Liver (tissue), 8 donors: ENCODE measurements at regions not wholly inside any gene's neighbourhood (a gene's known extent, or its start where the extent isn't known, plus 50 kb on each side); places are given as distances from the start of the nearest gene placed in this dataset.

ENCODE experiments used
- DNase-seq: peaks from one replicate; pipeline ENCODE4 v3.0.0-alpha.2; 2017; ENCODE audit warnings: low spot score
- H3K27ac ChIP-seq, 2 donors: one replicate each; pipeline ENCODE4 v1.7.0; 2013; ENCODE audit warnings: inconsistent platforms in 2 of 2, low read length in 2 of 2, control low read depth in 1 of 2, low read depth in 1 of 2, mild to moderate bottlenecking in 1 of 2
- H3K27me3 ChIP-seq, 4 donors: one replicate each; pipeline versions ENCODE4 v1.6.1 to v1.7.0; 2013; ENCODE audit warnings: low read length in 3 of 4, inconsistent platforms in 1 of 4, mild to moderate bottlenecking in 1 of 4, moderate library complexity in 1 of 4; ENCODE audit not compliant: control insufficient read depth in 4 of 4, insufficient read depth in 4 of 4
- H3K36me3 ChIP-seq, 4 donors: one replicate each; pipeline versions ENCODE4 v1.6.1 to v1.7.0; 2013; ENCODE audit warnings: low read length in 3 of 4, mild to moderate bottlenecking in 3 of 4, low read depth in 1 of 4, moderate library complexity in 1 of 4; ENCODE audit not compliant: control insufficient read depth in 4 of 4, insufficient read depth in 3 of 4
- H3K4me1 ChIP-seq, 4 donors: one replicate each; pipeline versions ENCODE4 v1.6.1 to v1.7.0; 2013; ENCODE audit warnings: low read length in 3 of 4, mild to moderate bottlenecking in 3 of 4, moderate library complexity in 1 of 4; ENCODE audit not compliant: control insufficient read depth in 4 of 4, insufficient read depth in 4 of 4
- H3K4me3 ChIP-seq, 3 donors: one replicate each; pipeline versions ENCODE4 v1.6.1 to v1.7.0; 2013; ENCODE audit warnings: low read length in 3 of 3, control low read depth in 1 of 3, low read depth in 1 of 3, mild to moderate bottlenecking in 1 of 3
- H3K9ac ChIP-seq, 2 donors: one replicate each; pipeline ENCODE4 v1.7.0; 2013; ENCODE audit warnings: low read length in 2 of 2, mild to moderate bottlenecking in 2 of 2, moderate library complexity in 2 of 2, control low read depth in 1 of 2, low read depth in 1 of 2
- H3K9me3 ChIP-seq, 4 donors: one replicate each; pipeline versions ENCODE4 v1.6.1 to v1.7.0; 2013; ENCODE audit warnings: low read length in 3 of 4; ENCODE audit not compliant: control insufficient read depth in 4 of 4
- CTCF ChIP-seq: fragments of 150-350 bp; IDR thresholded peaks from 2 replicates; pipeline ENCODE4 v1.5.1; 2017; ENCODE audit warnings: improper control_type of control experiment, low read depth, low read length; ENCODE audit not compliant: missing input control
- FOXA1 ChIP-seq: IDR thresholded peaks from 2 replicates; pipeline ENCODE4 v1.6.1; 2016; ENCODE audit warnings: antibody characterized with exemption
- JUND ChIP-seq, 2 donors: IDR thresholded peaks; 2 replicates each; pipeline ENCODE4 v1.6.1; 2016; ENCODE audit warnings: antibody characterized with exemption in 2 of 2
- MAX ChIP-seq: IDR thresholded peaks from 2 replicates; pipeline ENCODE4 v1.6.1; 2016; ENCODE audit warnings: antibody characterized with exemption
- NR2F2 ChIP-seq: IDR thresholded peaks from 2 replicates; pipeline ENCODE4 v1.6.1; 2016; ENCODE audit warnings: antibody characterized with exemption
- RAD21 ChIP-seq, 2 donors: IDR thresholded peaks; 2 replicates each; pipeline ENCODE4 v1.6.1; 2016; ENCODE audit warnings: antibody characterized with exemption in 2 of 2, mild to moderate bottlenecking in 2 of 2
- YY1 ChIP-seq: IDR thresholded peaks from 2 replicates; pipeline ENCODE4 v1.6.1; 2016; ENCODE audit warnings: antibody characterized with exemption, mild to moderate bottlenecking
- ZBTB33 ChIP-seq: IDR thresholded peaks from 2 replicates; pipeline ENCODE4 v1.6.1; 2016; ENCODE audit warnings: antibody characterized with exemption
- WGBS: extraction: QIAGEN DNeasy Blood & Tissue Kit; methylation state at CpG from one replicate; pipeline ENCODE4 v1.1.7; 2013; 5-methylcytosine and 5-hydroxymethylcytosine counted together
- donor health status: healthy.
- donor health status: healthy.
- donor health status: healthy.
- donor health status: healthy.
- donor health status: healthy.

GRCh38 chr18:65620076-65620696 is 130.6 kb upstream of the CDH7 start (continued):
- TF ChIP-seq MAX (no peak), ZBTB33 (no peak)

- no peaks in the 10 kb centered on the region for H3K36me3 ChIP-seq
- no peaks in the 10 kb centered on the region for H3K4me1 ChIP-seq
- H3K9me3 ChIP-seq = no peaks in the 10 kb centered on the region
- H3K27ac ChIP-seq = no peak overlapping the region
- no peaks in the 10 kb centered on the region for H3K27me3 ChIP-seq
- no peak overlapping the region for H3K4me3 ChIP-seq
- no peak for TF ChIP-seq FOXA1
- no peak for TF ChIP-seq NR2F2
- TF ChIP-seq JUND (IDR thresholded peaks at IDR 0.05) = no peak
- no peak for DNase-seq
- no peak overlapping the region for H3K9ac ChIP-seq
- 37% methylated on average over 3 of the region's 3 CpGs for WGBS
Observed at GRCh38 chr18:65610939-65611338, 139.9 kb upstream of the CDH7 start.

GRCh38 chr18:65608471-65608870 is 142.3 kb upstream of the CDH7 start:
- DNase-seq = no peak
- Histone ChIP-seq H3K36me3 (no peaks in the 10 kb centered on the region), H3K4me1 (no peaks in the 10 kb centered on the region), H3K27ac (no peak overlapping the region), H3K4me3 (no peak overlapping the region), H3K27me3 (no peaks in the 10 kb centered on the region), H3K9me3 (no peaks in the 10 kb centered on the region), H3K9ac (no peak overlapping the region)
- 73% methylated on average over 1 of the region's 1 CpG for WGBS
- no peak for TF ChIP-seq YY1

GRCh38 chr18:65607161-65607560 is 143.7 kb upstream of the CDH7 start:
- Histone ChIP-seq H3K27ac (no peak overlapping the region), H3K4me1 (no peaks in the 10 kb centered on the region), H3K9ac (no peak overlapping the region), H3K27me3 (no peaks in the 10 kb centered on the region), H3K4me3 (no peak overlapping the region), H3K9me3 (no peaks in the 10 kb centered on the region), H3K36me3 (no peaks in the 10 kb centered on the region)
- 61% methylated on average over 3 of the region's 3 CpGs for WGBS
- no peak for DNase-seq
- TF ChIP-seq CTCF = no peak
- no peak for TF ChIP-seq RAD21 (IDR thresholded peaks at IDR 0.05)
- no peak for TF ChIP-seq ZBTB33
